GM18519 (cell line): ENCODE measurements at regions not wholly inside any gene's neighbourhood (a gene's known extent, or its start where the extent isn't known, plus 50 kb on each side); places are given as distances from the start of the nearest gene placed in this dataset.
"Not testable (repeated sequence)": the region's sequence is repeated elsewhere in the genome, so short reads cannot be mapped to it uniquely, and the experiment has no call there.

Experiments
- ATAC-seq: cut with Tn5 transposase; IDR thresholded peaks from one replicate; pipeline ENCODE4 v1.9.1; 2021; ENCODE audit warnings: mild to moderate bottlenecking, moderate library complexity; ENCODE audit not compliant: unreplicated experiment, low FRiP score

DNA sequence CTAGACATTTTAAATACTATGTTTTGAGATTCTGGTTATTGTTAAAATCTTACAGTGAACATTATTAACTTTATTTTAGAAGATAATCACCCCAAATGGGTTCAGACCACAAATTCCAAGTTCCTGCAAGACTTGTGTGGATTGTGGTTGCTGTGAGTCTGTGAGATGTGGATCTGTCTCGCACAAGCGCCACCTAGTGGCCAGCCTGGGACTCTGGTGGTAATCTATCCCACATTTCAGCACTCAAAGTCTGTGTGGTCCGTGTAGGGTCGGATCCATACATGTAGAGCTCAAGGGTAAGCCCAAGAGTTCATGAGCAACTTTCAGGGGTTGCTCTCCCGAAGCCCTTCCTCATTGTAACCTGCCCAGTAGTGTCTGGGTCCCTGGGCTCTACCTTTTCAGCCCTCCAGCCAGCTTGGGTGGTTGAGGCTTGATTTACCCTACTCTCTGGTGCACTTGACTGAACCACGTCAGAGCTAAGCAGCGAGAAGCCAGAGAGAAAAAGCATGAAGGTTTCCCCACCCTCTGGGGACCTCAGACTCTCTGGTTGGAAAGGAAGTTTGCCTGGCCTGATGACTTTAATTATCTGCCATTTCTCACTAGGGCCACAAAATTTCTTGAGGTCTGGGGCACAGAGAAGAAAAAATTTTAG, 129.2 kb downstream of the ARHGAP11B start:
- ATAC-seq, result peak; percentile 82

DNA sequence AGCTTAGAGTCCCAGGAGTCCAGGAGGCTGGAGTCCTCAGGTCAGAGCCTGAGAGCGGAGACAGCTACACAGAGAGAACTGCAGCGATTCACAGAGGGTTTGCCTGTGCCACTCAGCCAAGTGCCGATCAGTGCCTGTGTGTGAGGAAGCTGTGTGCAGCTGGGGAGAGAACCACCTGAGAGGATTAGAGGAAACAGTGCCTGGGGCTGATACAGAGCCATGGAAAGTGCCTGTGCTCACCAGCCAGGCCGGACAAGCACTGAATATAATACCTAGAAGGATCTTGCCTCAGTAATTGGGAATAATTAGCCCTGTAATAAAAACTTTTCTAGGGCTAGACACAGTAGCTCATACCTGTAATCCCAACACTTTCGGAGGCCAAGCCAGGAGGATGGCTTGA, 134.7 kb downstream of the ARHGAP11B start:
- not testable (repeated sequence) for ATAC-seq

- not testable (repeated sequence) for ATAC-seq
Observed at GRCh38 chr15:30761365-30761764, 135.4 kb downstream of the ARHGAP11B start.

GRCh38 chr15:30769390-30770124, 134.2 kb upstream of the FAN1 start:
- not testable (repeated sequence) for ATAC-seq

DNA sequence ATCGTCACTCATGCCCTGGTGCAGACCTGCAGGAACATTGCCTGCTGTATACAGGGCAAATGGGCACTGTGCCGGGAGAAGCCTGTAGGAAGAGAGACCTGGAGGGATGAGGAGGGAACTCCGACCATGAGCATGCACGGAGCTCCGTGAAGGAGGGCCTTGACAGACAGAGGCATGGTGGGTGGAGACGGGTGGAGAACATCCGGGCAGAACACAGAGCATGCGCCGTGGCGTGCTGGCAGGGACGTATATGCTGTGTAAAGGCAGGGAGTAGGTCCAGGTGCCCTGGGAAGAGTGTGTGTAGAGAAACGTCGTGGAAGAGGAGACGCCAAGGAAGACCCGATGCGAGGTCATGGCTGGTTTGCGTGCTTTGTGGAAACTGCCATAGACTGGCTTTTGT, 133.0 kb upstream of the FAN1 start:
- no peak for ATAC-seq

GRCh38 chr15:30783019-30783418, 120.7 kb upstream of the FAN1 start:
- ATAC-seq, result no peak

GRCh38 chr15:30788595-30788994, 115.1 kb upstream of the FAN1 start:
- ATAC-seq, result no peak

DNA sequence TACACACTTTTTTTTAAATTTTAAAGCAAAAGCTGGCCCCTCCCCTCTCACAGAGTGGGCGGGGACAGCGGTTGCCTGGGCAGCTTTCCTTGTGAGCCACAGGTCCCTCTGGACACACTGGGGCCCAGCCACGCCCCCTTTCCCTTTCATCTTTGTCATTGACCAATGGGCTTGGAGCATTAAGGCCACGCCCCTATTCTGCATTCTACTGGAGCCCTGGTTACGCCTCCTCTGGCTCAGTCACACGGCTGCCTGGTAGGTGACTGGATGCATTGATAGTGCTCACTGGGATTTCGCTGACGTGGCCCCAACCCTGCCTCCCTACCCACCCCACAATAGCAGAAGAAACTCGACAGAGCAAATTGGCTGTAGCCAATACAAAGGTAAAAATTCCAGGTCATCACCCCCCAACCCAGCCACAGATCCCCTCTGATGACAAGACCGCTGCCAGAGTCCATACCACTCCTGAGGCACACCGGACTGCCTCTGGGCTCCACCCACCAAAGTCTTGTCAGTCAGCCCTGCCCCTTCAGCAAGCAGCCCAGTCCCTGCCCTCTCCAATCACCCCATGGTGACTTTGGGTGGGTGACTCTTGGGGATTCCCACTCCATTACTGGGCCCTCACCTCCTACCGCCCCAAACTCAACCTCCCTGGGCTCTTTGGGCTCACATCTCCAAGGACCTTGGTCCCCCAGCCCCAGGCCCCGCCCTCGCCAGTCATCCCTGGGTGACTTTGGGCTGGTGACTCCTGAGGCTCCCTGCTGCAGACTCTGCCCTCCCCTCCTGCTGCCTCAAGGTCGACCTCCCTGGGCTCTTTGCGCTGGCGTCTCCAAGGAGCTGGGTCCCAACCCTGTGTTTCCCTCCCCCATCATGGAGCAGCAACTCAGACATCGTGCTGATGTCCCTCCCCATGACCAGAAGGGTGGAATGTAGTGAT, 112.2 kb upstream of the FAN1 start:
- no peak for ATAC-seq

DNA sequence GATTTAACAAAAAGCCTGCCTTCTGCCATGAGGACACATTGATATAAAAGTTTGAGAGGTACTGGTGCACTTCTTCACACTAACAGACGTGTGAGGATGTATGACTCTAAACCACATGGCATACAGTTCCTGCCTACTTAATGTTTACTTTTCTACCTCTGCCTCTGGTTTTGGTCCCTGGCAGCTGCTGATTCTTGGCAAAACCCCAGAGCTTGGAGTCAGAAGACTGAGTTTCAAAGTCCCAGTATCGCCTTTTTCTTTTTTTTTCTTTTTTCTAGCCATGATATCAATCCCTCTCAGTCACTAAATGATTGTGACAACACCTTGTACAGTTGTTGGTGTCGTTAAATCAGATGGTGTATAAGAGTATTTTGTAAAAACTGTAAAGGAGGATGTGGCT, 110.9 kb upstream of the FAN1 start:
- ATAC-seq, result not testable (repeated sequence)

DNA sequence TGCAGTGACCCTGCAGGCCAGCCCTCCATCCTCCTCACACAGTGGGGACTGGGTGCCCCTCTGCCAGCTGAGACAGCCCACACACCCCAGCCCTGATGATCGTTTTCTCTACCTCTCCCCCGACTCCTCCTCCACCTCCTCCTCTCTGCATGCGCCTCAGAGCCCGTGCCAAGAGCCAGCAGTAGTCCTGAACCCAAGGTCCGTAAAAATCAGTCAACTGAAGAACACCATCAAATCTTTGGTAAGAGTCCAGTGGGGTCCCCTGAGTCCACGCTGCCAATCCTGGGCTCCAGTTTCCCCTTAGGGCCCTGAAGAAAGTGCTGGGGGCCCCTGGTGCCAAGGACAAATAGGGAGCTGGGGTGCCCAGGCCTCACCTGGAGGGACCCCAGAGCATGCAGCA, 109.3 kb upstream of the FAN1 start:
- no peak for ATAC-seq

DNA sequence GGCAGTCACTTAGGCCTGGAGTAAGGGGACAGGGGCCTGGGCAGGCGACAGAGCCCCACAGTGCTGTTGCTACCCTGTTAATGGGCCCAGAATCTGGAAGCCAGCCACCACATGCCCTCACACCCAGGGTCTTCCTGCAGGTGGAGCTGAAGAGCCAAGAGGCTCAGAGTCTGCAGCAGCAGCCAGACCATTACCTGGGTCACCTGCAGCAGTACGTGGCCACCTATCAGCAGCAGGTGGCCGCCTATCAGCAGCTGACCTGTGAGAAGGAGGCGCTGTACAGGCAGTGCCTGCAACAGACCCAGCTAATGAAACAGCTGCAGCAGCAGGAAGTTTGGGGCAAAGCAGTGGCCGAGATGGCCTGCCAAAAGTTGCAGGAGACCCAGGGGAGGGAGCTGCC, 104.2 kb upstream of the FAN1 start:
- ATAC-seq, result not testable (repeated sequence)

GRCh38 chr15:30801140-30801895, 102.4 kb upstream of the FAN1 start:
- not testable (repeated sequence) for ATAC-seq

DNA sequence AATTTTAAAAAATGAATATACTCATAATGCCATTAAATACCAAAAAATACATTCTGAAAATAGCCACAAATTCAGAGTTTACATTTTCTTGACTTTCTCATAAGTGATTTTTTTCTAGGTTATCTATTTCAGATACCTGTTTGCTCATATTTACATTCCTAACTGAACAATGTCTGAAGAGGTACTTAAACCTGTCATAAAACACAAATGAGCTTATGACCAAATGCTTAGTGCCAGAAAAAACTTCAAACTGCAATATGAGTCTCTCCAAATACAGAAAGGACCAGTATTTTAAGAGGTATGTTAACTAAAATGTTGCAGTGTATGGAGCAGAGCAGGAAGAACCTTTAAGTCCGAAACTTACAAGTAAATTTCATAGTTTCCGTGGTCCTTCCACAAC, 101.7 kb upstream of the FAN1 start:
- ATAC-seq, result not testable (repeated sequence)

DNA sequence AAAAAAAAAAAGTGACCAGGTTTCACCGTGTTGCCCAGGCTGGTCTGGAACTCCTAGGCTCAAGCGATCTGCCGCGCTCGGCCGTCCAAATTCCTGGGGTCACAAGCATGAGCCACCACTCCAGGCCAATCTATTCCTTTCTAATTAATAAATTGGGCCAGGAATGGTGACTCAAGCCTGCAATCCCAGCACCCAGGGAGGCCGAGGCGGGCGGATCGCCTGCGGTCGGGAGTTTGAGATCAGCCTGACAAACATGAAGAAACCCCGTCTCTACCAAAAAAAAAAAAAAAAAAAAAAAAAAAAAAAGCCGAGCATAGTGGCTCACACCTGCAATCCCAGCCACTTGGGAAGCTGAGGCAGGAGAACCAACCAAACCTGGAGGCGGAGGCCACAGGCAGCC, 100.0 kb upstream of the FAN1 start:
- ATAC-seq, result not testable (repeated sequence)

DNA sequence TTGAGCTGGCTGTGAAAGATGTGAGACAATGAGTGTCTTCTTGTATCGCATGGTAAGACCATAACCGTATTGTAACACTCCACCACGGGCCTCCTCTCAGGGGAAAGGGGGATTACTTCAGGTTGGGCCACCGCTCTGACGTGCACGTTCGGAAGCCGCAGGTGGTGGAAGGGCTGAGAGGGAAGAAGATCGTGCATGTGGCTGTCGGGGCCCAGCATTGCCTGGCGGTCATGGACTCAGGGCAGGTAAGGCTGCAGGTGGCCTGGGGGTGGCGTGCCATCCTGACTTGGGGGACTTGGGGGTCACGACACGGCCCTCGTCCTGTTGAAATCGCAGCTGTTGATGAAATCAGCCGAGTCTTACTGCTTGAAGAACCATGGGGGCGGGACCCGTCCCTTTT, 87.3 kb upstream of the FAN1 start:
- ATAC-seq, result no peak

- not testable (repeated sequence) for ATAC-seq
Observed at GRCh38 chr15:30823068-30823813, 80.5 kb upstream of the FAN1 start.

DNA sequence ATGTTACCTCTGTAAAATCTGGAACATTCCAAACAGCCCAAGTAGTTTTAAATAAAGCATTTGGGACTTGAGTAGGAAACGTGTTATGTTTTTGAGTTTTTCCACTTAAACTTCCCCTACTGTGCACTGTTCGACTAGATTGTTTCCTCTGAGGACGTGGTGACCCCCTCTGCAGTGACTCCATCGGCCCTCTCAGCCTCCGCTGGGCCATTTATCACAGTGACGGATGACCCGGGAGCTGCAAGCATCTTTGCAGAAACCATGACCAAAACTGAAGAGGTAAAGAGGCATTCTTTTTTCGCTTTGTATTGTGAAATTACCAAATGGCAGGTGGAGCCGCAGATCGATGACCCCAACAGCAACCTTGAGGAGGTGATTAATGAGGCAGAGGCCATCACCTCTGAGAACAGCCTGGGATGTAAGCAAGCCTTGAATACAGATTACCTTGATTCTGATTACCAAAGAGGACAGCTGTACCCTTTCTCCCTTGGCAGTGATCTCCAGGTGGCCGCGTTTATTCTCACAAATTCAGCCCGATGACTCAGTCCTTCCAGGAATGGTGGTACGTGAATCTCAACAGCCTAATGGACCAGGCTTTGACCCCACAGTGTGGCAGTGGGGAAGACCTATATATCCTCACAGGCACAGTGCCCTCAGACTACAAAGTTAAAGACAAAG, 79.1 kb upstream of the FAN1 start:
- ATAC-seq, result no peak

- no peak for ATAC-seq
Observed at GRCh38 chr15:30827625-30828303, 76.0 kb upstream of the FAN1 start.

- ATAC-seq, result not testable (repeated sequence)
Observed at GRCh38 chr15:30828304-30828639, 75.4 kb upstream of the FAN1 start.
